ENCODE measurements at regions not wholly inside any gene's neighbourhood (a gene's known extent, or its start where the extent isn't known, plus 50 kb on each side); places are given as distances from the start of the nearest gene placed in this dataset.
"Not testable (repeated sequence)": the region's sequence is repeated elsewhere in the genome, so short reads cannot be mapped to it uniquely, and the experiment has no call there.

DNA sequence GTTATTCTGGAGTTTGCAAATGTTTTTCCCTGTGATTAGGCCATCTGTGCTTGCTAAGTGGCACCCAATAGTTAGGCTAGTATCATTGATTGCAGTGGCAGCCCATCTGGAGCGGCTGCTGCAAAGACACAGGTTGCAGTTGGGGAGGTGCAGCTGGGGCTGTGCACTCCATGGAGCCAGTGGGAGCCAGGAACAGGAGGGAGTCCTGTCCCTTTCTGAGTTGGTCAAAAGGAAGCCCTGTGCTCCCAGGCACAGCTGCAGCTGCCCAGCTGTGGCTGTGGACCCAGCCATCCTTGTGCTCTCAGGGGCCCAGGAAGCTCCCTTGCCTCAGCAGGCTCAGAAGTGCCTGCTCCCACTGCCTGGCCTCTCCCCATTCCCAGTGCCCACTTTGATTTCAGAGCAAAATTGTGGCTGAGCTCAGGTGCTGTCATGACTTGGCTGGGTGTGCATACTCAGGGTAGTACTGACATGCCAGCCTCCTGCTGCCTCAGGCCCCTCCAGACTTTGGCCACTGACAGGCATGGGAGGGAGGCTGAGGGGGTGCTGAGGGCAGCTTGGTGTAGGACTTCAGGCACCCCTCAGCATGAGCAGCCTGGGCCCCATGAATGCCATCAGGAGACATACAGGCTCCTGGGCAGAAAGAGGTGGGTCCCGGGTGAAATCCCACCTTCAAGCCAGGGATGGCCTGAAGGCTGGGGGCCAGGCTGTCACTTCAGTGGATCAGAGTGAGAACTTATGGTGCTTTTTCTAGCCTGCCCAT lies 270.6 kb downstream of the PCDH20 start:
- FAIRE-seq (no peak), DNase-seq (ENCODE audit: extremely low spot score, insufficient read length, low read depth) (no peak)

DNA sequence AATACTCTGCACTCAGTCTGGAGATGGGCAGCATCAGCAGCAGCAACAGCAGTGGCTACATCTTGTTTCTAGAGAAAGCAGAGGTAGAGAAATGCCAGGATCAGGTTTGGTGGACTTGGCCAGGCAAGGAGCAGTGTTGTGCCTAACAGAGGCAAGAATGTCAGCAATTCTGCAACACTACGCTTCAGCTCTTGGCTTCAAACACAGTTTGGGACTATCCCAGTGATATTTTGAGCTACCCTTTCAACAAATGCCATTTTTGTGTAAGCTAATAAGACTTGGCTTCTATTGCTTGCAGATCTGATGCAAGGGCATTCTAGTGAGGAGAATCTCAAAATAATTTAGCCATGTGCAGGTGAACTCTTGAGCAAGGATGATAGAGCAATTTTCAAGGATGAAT lies 271.3 kb downstream of the PCDH20 start:
- DNase-seq (ENCODE audit: extremely low spot score, insufficient read length, low read depth) (no peak), FAIRE-seq (no peak)

DNA sequence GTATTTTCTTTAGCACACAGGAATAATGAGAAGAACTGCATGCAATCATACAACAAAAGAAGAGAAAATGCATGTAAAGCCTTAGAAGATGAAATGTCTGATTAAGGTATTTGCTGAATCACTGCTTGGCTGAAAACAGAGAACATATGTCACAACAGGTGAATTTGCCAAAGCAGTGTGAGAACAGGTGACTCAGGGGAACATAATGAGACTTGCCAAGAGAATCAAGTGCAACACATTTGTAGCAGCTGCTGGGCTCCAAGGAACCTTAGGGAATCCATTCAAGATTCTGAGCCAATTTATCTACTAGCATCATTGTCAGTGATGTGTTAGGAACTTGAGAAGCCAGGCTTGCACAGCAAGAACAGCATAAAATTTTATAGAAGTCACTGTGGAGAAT lies 273.1 kb downstream of the PCDH20 start:
- DNase-seq (ENCODE audit: extremely low spot score, insufficient read length, low read depth) = no peak
- FAIRE-seq = no peak

DNA sequence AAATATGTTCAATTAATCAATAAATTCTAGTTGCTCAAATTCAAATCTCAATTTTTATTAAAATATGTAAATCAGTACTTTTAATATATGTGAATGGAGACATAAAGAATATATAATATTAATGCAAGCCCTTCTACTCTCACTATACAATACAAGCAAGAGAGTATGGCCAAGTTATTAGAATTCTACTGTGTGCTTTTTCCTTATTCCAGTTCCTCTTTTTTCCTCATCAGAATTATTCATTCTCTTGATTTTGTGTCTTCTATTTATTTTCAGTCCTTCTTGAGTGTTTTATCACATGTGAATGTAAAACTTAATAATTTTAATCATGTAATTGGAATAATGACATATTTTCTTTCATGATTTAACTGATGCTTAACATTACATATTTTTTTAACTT lies 276.8 kb downstream of the PCDH20 start:
- DNase-seq (ENCODE audit: extremely low spot score, insufficient read length, low read depth) (no peak), FAIRE-seq (no peak)

DNA sequence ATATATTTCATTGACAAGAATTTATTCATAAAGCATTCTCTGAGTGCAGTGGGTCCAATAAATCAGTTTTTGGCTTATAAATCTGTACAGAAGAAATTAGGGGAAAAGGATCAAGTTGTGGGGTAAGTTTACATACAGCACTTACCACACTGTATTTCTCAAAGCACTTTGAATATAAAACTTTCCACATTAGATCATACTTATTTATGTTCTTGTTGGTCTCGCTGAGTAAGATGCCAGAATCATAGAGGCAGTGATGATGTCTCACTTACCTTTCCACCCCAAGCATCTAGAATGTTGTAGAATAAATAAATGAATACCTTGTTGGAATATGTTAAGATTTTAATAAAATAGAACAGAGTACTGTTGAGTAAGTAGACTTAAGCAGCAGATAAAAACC lies 279.1 kb downstream of the PCDH20 start:
- FAIRE-seq = no peak
- no peak for DNase-seq (ENCODE audit: extremely low spot score, insufficient read length, low read depth)

DNA sequence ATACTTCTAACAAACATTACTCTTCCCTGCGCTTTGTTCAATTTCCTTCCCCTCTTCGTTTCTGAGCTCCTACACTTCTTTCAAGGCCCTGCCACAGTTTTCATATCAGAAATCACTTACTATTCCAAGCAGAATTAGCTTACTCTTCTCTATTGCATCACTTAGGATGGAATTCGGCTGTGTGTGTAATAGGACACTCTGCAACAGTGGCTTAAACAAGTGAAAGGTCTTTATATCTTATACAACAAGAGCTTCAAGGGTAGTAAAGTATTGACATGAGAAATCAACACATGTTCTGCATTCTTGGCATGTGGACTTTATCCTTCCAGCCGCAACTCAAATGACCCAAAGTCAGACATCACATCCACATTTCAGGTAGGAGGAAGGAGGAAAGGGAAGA lies 279.6 kb downstream of the PCDH20 start:
- no peak for FAIRE-seq
- no peak for DNase-seq (ENCODE audit: extremely low spot score, insufficient read length, low read depth)

DNA sequence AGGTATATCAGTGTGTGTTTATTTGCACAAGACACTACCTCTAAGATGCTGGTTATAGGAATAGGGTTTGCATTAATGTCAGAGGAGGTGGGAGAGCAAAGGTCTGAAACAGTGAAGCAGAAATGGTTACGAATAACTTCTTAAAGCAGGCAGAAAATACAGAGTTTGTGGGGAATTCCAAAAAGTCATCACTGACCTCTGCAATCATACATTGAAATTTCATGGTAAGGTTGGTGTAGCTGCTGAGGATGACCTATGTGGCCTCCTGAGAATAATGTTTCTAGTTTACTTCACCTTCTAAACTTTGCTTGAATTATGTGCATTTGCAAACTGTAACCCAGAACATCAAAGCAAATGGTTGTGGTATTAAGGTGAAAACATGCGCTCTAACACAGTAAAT lies 280.1 kb downstream of the PCDH20 start:
- FAIRE-seq (no peak), DNase-seq (ENCODE audit: extremely low spot score, insufficient read length, low read depth) (no peak)

DNA sequence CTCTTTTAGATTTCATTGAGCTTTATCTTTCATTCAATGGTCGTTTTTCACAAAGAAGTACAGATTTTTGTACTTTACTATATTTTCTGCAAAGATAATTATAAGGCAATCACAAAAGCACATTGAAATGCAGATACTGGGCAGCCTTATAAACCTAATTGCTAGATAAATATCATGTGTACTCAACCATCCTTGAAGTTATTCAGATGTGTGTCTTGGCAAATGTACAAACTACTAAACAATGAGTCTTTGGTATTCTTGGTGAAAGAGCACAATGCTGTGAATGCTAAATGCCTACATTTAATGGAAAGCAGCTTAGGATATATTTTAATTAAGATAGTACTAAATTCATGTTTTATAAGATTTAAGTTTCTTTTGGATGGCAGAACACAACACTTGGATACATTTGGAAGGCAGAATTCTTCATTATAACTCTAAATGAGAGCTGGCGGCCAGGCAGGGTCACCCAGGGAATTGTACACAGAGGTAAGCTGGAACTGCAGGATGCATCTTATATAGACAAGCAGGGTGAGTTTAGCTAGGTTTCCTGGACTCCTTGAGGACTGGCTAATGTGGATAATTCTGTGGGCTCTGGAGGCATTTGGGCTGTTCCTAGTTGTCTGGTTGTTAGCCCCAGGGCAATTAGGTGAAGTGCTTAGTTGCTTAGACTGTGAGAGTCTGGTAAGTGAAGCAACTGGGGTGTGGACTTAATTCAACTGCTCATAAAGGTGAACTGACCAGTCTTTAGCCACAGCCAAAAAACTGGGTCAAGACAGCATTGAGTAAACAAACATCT lies 286.6 kb downstream of the PCDH20 start:
- DNase-seq (ENCODE audit: extremely low spot score, insufficient read length, low read depth) = no peak
- no peak for FAIRE-seq

DNA sequence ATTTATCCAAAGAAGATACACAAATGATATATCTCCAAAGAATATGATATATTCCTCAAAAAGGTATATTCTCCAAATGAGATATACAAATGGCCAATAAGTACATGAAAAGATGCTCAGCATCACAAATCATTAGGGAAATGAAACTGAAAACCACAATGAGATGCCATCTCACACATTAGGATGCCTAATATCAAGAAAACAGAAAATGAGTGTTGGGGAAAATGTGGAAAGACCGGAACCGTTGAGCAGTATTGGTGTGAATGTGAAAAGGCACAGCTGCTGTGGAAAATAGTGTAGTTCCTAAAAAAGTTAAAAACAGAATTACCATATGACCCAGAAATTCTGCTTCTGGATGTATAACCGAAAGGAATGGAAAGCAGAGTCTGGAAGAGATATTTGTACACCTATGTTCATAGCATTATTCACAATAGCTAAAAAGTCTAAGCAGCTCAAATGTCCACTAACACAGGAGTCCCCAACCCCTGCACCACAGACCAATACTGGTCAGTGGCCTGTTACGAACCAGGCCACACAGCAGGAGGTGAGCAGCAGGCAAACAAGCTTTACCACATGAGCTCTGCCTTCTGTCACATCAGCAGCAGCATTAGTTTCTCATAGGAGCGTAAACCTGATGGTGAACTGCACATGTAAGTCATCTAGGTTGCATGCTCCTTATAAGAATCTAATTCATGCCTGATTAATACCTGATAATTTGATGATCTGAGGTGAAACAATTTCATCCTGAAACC lies 291.9 kb downstream of the PCDH20 start:
- no peak for FAIRE-seq
- DNase-seq (ENCODE audit: extremely low spot score, insufficient read length, low read depth) = no peak

DNA sequence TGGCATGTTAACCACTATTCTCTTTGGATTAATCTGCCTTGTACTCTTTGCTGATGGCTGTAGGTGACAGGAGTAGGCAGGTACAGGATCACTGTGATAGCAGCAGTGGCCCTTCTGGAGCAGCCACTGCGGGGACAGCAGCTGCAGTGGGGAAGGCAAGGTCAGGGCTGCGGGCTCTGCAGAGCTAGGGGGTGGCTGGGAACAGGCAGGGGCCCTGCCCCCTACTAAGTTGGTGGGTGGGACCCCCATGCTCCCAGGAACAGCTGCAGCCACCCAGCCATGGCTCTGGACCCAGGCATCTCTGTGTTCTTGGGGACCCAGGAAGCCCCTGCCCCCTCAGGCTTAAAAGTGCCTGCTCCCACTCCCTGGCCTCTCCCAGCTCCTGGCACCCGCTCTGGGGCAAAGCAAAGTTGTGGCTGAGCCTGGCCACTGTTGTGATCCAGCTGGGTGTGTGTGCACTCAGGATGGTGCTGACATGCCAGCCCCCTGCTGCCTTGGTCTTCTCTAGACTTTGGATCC lies 302.4 kb downstream of the PCDH20 start:
- no peak for DNase-seq (ENCODE audit: extremely low spot score, insufficient read length, low read depth)
- no peak for FAIRE-seq

DNA sequence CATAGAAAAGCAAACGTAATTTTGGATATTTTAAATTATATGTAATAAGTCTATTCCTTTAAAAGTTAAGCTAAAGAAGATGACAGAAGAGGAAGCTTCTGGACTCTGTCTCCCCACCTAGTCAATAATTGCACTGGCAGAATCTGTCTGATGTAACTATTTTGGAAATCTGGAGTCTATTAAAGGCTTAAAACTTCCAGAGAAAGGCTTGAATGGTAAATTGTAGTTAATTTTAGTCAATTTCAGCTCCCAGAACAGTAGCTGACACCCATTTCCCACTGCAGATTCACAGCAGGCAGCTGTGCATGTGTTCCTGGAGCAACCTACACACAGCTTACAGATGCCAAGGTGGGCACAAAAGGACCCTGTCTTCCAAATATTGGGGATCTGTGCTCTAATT lies 304.1 kb downstream of the PCDH20 start:
- DNase-seq (ENCODE audit: extremely low spot score, insufficient read length, low read depth) (no peak), FAIRE-seq (no peak)

DNA sequence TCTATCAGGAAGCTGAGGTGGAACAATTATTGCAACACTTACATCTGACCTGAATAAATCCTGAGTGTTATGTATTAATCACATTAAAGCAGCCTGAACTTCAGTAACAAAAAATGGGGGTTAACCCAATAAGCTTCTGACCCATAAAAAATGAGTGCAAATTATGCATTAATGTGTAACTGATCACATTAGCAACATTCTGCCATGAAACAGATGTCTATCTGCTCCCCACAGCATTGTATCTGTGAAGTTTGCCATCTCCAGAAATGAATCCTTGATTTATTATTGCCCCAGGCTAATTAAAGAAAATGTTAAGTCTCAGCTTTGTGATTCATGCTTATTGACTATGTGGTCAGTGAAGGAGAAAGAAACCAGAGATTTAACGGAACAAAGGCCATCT lies 304.9 kb downstream of the PCDH20 start:
- no peak for FAIRE-seq
- no peak for DNase-seq (ENCODE audit: extremely low spot score, insufficient read length, low read depth)

DNA sequence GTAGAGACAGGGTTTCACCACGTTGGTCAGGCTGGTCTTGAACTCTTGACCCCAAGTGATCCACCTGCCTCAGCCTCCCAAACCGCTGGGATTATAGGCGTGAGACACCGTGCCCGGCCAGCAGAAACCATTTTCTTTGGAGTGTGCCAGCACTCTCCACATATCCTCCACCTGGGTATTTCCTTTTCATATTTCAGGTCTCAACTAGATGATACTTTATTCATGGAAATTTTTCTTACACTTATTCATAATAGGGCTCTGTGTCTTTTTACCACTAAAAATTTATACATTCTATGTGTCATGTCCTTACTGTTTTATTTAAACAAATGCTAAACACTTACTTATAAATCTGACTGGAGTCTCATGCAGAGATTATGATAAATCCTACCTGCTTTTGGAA lies 305.9 kb downstream of the PCDH20 start:
- DNase-seq (ENCODE audit: extremely low spot score, insufficient read length, low read depth) (no peak), FAIRE-seq (no peak)

DNA sequence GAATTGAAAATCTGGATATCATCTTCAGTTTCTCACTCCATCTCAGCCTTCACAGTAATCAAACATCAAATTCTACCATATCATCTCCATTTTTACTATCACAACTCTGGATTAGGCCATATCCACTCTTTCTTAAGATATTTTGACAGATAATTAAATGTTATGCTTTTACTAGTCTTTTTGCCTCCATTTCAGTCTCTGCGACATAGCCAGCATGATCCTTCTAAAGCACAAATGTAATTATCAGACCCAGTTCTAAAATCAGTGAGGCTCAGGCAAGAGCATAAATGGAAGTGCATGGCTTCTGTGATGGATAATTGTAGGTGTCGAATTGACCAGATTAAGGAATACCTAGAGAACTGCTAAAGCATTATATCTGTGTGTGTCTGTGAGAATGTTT lies 307.7 kb downstream of the PCDH20 start:
- DNase-seq (ENCODE audit: extremely low spot score, insufficient read length, low read depth) (no peak), FAIRE-seq (no peak)

DNA sequence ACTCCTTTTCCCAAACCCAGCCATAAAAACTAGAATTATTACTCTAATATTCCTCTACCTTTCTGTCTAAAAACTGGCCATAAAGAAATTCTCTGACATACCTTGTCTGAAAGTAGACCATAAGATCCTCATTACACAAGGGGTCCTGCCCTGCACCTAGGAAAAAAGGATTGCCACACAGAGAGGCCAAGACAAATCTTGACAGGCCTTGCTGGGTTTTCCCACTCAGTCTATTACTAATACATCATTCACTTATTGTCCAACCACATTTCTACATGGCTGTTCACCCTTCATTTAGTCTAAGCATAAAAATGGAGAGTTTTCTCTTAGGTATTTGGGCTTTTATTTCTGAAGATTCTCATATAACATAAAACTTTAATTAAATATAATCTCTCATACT lies 319.8 kb downstream of the PCDH20 start:
- DNase-seq (ENCODE audit: extremely low spot score, insufficient read length, low read depth) = no peak
- FAIRE-seq = no peak

DNA sequence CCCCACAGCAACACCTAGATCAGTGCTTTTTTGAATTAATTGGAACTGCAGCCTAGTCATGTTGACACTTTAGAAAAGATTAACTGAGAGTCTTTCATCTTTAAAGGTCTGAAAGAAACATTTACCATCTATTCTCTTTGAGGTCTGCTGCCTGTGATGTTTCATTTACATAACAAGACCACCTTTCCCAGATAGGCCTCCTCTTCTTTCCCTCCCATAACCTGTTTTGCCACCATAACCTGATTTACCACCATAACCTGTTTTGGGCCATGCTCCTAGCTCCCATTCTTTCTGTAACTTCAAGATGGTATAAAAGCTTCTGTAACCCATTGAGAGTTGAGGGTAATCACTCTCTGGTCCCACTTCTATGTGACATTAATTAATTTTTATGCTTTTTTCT lies 320.8 kb downstream of the PCDH20 start:
- no peak for FAIRE-seq

DNA sequence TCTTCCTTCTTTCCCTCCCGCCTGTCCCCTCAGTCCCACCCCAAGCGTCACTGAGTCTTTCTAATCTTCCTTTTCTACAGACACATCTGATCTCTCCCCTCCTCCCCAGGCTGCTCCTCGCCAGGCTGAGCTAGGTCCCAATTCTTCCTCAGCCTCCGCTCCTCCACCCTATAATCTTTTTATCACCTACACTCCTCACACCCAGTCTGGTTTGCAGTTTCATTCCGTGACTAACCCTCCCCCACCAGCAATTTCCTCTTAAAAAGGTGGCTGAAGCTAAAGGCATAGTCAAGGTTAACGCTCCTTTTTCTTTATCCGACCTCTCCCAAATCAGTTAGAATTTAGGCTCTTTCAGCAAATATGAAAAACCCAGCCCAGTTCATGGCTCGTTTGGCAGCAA lies 325.8 kb downstream of the PCDH20 start:
- FAIRE-seq; DNase-seq (ENCODE audit: extremely low spot score, insufficient read length, low read depth): not testable (repeated sequence)

More for the DNA sequence above, 320.8 kb downstream of the PCDH20 start:
- no peak for DNase-seq (ENCODE audit: extremely low spot score, insufficient read length, low read depth)

DNA sequence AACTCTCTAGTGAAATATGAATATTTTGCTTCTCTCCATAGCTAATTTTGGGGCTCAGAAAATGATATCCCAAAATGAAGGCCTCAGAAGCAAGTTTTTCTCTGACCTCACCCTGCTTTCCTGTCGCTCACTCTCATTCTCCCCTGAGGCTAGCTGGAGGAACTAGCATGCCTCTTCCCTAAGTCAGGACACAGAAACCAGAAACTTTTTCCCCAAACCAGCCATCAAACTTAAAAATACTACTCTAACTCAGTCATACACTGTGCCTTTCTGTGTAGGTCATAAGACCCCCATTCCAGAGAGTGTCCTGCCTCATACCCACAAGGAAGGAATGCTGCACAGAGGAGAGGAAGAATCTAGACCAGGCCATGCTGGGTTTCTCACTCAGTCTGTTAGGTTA lies 329.6 kb downstream of the PCDH20 start:
- FAIRE-seq = no peak
- no peak for DNase-seq (ENCODE audit: extremely low spot score, insufficient read length, low read depth)

DNA sequence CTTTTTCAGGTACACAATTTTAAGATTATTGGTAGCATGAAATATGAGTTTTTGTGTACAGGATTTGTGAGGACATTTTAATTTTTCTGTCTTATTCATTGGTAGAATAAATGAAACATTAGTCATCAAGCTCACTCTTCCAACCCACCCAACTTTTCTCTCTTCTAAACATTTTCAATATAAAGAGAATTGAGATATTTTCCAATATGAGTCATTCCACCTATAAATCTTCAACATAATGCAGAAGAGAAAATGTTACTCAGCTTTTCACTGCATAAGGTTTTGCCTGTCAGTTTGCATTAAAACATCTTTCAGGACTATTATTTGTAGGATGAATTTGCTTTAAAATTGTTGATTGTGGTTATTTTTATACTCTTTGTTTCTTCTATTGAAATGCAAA lies 330.7 kb downstream of the PCDH20 start:
- no peak for FAIRE-seq
- no peak for DNase-seq (ENCODE audit: extremely low spot score, insufficient read length, low read depth)

DNA sequence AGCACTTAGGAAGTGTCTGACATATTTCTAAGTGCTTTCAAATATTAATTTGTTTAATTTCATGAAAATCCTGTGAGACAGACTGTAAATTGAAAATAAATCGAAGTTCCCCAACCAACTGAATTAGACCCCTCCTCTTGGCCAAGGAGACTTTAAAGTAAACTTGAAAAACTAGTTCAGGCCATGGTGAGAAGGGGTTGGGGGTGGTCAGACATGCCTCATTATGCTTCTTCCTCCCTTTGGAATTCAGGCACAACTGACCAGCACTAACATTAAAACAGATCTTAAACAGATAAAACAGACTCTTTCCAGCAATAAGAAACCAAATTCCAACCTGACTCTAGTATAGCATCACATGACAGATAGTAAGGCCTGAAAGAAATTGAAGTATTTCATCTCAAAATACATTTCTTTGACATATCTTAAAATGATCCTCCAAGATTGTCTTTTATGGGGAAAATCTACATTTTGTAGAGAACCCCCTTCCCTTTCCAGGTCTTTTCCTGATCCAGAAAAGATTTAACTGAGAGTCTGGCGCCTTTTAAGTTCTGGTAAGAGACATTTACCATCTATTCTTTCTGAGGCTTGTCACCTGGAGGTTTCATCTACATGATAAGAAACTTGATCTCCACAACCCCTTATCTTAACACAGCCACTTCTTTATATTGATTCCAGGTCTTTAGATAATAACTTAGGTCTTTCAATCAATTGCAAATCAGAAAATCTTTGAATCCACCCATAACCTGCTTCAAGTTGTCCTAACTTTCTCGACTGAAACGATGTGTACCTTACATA lies 336.5 kb downstream of the PCDH20 start:
- FAIRE-seq (no peak), DNase-seq (ENCODE audit: extremely low spot score, insufficient read length, low read depth) (no peak)

Measured in GM18507 (cell line).